Activated CD4-positive, alpha-beta T cell treated with anti-CD3 and anti-CD28 coated beads for 36 hours (primary cell): ENCODE measurements at regions not wholly inside any gene's neighbourhood (a gene's known extent, or its start where the extent isn't known, plus 50 kb on each side); places are given as distances from the start of the nearest gene placed in this dataset.
A peak's percentile ranks its signal among the peaks of the same experiment; 100 is the strongest.
"Not testable (repeated sequence)": the region's sequence is repeated elsewhere in the genome, so short reads cannot be mapped to it uniquely, and the experiment has no call there.

Source experiments
- ATAC-seq: fragments of 200-7000 bp; cut with Tn5 transposase; one replicate; pipeline ENCODE4 v1.10.0; 2021; ENCODE audit warnings: mild to moderate bottlenecking, moderate library complexity
- CTCF ChIA-PET: fragments of 350-600 bp; sonication (Branson Sonifier 250); formaldehyde crosslinking; loops from one replicate; lab custom pipeline; 2021; ENCODE audit warnings: antibody characterized with exemption; lab: Charles Lee
- POLR2A ChIA-PET: fragments of 350-600 bp; sonication (Branson Sonifier 250); formaldehyde crosslinking; loops from one replicate; lab custom pipeline; 2021; ENCODE audit warnings: antibody characterized with exemption, inconsistent platforms; lab: Charles Lee
- DNase-seq: peaks from one replicate; pipeline ENCODE4 v3.0.0-alpha.2; 2020
- H3K27ac Mint-ChIP-seq: one replicate; pipeline ENCODE4 v1.8.0; 2021; ENCODE audit warnings: mixed read lengths
- H3K27me3 Mint-ChIP-seq: one replicate; pipeline ENCODE4 v1.8.0; 2021; ENCODE audit warnings: mixed read lengths
- H3K36me3 Mint-ChIP-seq: one replicate; pipeline ENCODE4 v1.8.0; 2021; ENCODE audit warnings: low read depth, mixed read lengths
- H3K4me1 Mint-ChIP-seq: one replicate; pipeline ENCODE4 v1.8.0; 2021; ENCODE audit warnings: mixed read lengths
- H3K4me3 Mint-ChIP-seq: one replicate; pipeline ENCODE4 v1.8.0; 2021; ENCODE audit warnings: mild to moderate bottlenecking, moderate library complexity, mixed read lengths
- H3K9me3 Mint-ChIP-seq: one replicate; pipeline ENCODE4 v1.8.0; 2021; ENCODE audit warnings: low read depth, mixed read lengths
- intact Hi-C, 2 experiments: fragments of 100-400 bp; cut with DNase I in 1 of 2; cut with micrococcal nuclease in 1 of 2; formaldehyde crosslinking; loops; one replicate each; pipeline versions ENCODE4 v1.14.2 to v1.15.1; 2022 to 2024; cut with DNase I, micrococcal nuclease

- no peaks in the 10 kb centered on the region for H3K36me3 Mint-ChIP-seq
- ChIA-PET POLR2A (no interaction called here), CTCF (no interaction called here)
- no peak for ATAC-seq
- H3K27ac Mint-ChIP-seq, result no peak overlapping the region
- intact Hi-C loops, result no loop called here
- H3K9me3 Mint-ChIP-seq, result no peaks in the 10 kb centered on the region
- H3K27me3 Mint-ChIP-seq, result peaks cover 12% of the 10 kb centered on the region
- no peak for DNase-seq
- H3K4me1 Mint-ChIP-seq, result peaks cover 6% of the 10 kb centered on the region
- no peak overlapping the region for H3K4me3 Mint-ChIP-seq
Observed at GRCh38 chr2:11077411-11077810, 77.9 kb upstream of the SLC66A3 start.

- Mint-ChIP-seq H3K27ac (no peak overlapping the region), H3K27me3 (peaks cover 3% of the 10 kb centered on the region)
- intact Hi-C loops, result no loop called here
Observed at GRCh38 chr2:11079136-11079824, 76.0 kb upstream of the SLC66A3 start.

DNA sequence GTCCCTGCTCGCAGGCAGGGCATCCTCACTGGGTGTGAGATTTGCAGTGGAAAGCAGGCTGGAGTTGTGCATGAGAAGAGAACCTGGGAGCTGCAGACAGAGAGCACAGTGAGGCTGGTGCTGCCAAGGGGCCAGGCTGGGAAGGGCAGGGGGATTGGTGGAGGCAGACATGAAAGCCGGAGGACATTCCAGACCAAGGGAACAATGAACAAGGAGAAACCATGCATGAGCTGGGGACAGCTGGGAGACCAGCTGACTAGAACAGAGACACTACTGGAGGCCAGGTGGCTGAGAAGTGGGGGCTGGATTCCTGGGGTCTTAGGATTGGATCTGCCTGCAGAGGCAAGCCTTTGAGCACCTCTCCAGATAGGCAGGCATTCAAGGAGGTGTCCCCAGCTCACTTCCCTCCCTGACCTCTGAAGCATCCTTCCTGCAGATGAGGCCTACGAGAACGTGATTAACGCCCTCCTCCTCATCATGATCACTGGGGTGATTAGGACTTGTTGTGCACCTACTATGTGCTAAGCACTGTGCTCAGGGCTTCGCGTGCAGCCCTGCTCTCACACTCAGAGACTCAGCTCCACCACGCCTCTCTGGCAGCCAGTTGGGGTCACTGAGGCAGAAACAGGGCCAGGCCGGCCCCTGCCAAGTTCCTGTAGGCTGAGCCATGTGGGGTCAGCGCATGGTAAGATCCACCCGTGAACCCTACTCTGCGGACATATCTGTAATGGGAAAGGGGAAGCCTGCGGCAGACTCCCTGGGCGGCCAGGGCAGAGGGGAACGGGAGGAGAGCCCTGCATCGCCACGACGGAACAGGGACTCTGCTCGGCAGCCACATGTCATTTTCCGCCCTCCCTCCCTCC is 74.8 kb upstream of the SLC66A3 start:
- Mint-ChIP-seq H3K27ac (no peak overlapping the region), H3K36me3 (no peaks in the 10 kb centered on the region), H3K4me3 (no peak overlapping the region), H3K27me3 (peaks cover 3% of the 10 kb centered on the region), H3K4me1 (no peaks in the 10 kb centered on the region), H3K9me3 (no peaks in the 10 kb centered on the region)
- ATAC-seq, result no peak
- intact Hi-C loops, result no loop called here
- no peak for DNase-seq
- POLR2A ChIA-PET, result no interaction called here
- CTCF ChIA-PET, result interaction anchor here (0.8 to 1.5 kb wide), 2 partner anchors 10 to 27 kb away, joined by 3 to 4 read pairs; no protein-coding TSS in a partner anchor

More at GRCh38 chr2:11079136-11079824, 76.0 kb upstream of the SLC66A3 start:
- DNase-seq (no peak), ATAC-seq (no peak)
- Mint-ChIP-seq H3K9me3 (no peaks in the 10 kb centered on the region), H3K36me3 (no peaks in the 10 kb centered on the region), H3K4me1 (no peaks in the 10 kb centered on the region), H3K4me3 (no peak overlapping the region)
- ChIA-PET CTCF (no interaction called here), POLR2A (no interaction called here)

DNA sequence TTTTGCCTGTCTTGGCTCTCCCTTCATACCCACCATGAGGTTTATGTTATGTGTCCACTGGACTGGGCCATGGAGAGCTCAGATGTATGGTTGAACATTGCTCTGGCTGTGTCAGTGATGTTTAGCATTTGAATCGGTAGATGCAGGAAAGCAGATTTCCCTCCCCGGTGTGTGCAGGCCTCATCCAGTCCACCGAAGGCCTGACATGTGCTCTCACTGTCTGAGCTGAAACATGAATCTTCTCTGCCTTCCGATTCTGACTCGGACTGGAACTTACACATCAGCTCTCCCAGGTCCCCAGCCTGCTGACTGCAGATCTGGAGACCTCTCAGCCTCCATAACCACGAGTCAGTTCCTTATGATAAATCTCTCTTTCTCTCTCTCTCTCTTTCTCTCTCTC is 72.4 kb upstream of the SLC66A3 start:
- Mint-ChIP-seq H3K4me3 (no peak overlapping the region), H3K4me1 (no peaks in the 10 kb centered on the region), H3K27me3 (peaks cover 1% of the 10 kb centered on the region), H3K36me3 (no peaks in the 10 kb centered on the region), H3K27ac (no peak overlapping the region), H3K9me3 (no peaks in the 10 kb centered on the region)
- ATAC-seq (peak; percentile 51), DNase-seq (no peak)
- ChIA-PET CTCF (interaction anchor here (1.1 kb wide), 1 partner anchor 127 kb away, joined by 3 read pairs; no protein-coding TSS in a partner anchor), POLR2A (no interaction called here)
- intact Hi-C loops, result no loop called here

- ATAC-seq, H3K27me3 Mint-ChIP-seq, H3K27ac Mint-ChIP-seq, DNase-seq, intact Hi-C loops, H3K36me3 Mint-ChIP-seq, H3K9me3 Mint-ChIP-seq, H3K4me1 Mint-ChIP-seq, H3K4me3 Mint-ChIP-seq, POLR2A ChIA-PET, CTCF ChIA-PET: not testable (repeated sequence)
Observed at GRCh38 chr2:11088821-11089220, 66.4 kb upstream of the SLC66A3 start.

DNA sequence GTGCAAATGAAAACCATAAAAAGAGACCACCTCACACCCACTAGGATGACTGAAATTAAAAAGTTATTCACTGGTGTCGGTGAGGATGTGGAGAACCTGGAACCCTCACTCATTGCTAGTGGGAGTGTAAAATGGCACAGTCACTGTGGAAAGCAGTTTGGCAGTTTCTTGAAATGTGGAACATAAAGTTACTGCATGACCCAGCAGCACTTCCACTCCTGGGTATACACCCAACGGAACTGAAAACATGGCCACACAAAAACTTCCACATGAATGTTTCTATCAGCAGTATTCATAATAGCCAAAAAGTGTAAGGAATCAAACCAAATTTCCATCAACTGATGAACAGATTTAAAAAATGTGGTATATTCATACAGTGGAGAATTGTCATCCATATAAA is 65.1 kb upstream of the SLC66A3 start:
- no peak overlapping the region for H3K4me3 Mint-ChIP-seq
- H3K27ac Mint-ChIP-seq, result no peak overlapping the region
- ChIA-PET CTCF (interaction anchor here (0.6 kb wide), 1 partner anchor 1901 kb away, joined by 5 read pairs; no protein-coding TSS in a partner anchor), POLR2A (no interaction called here)
- ATAC-seq (peak; percentile 57), DNase-seq (no peak)
- H3K27me3 Mint-ChIP-seq, result peaks cover 1% of the 10 kb centered on the region
- intact Hi-C loops, result no loop called here
- H3K36me3 Mint-ChIP-seq, result no peaks in the 10 kb centered on the region
- H3K9me3 Mint-ChIP-seq, result no peaks in the 10 kb centered on the region
- H3K4me1 Mint-ChIP-seq, result no peaks in the 10 kb centered on the region

DNA sequence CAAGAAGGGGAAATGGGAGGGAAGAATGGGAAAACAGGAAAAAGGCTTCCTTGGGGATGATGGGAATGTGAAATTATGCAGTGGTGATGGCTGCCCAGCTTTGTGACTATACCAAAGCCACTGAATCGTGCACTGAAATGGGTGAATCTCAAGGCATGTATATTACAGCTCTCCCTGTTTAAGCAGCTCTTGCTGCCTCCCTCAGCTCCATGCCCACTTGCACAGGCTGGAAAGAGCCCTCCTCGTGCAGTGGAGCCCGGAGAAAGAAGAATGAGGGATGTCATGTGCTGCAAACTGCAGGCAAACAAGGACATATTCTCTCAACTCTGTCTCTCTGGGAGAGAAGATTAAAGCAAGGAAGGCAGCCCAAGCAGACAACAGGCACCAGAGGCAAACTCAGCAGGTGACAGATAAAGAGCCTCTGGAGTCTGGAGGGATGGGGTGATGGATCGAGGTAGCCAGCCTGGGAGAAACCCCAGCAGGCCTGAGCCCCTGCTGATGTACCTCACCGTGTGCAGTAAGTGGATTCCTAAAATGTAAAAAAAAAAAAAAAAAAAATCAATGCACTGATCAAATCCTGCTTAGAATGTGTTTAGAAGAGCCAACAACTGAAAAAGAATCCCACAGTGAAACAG is 62.4 kb upstream of the SLC66A3 start:
- POLR2A ChIA-PET, result no interaction called here

DNA sequence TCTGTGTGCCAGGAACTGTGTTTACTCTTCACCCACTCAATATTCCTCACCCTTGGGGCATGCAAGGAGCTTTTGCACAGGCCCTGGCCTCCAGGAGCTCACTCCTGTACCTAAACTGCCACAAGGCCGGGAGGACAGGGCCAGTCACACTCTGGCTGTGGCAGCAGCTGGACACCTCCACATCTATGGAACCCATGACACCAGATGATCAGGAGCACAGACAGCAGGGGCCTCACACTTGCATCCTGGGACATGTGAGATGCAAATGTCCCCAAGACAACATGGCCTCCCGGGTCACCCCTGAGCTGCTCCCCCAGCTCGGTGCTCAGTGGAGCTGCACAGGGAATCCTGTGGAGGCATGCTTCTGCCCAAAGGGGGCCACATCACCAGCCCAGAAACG is 61.8 kb upstream of the SLC66A3 start:
- ATAC-seq, result no peak
- H3K9me3 Mint-ChIP-seq, result no peaks in the 10 kb centered on the region
- no peaks in the 10 kb centered on the region for H3K36me3 Mint-ChIP-seq
- H3K4me1 Mint-ChIP-seq, result no peaks in the 10 kb centered on the region
- no peak overlapping the region for H3K27ac Mint-ChIP-seq
- peaks cover under 1% of the 10 kb centered on the region for H3K27me3 Mint-ChIP-seq
- intact Hi-C loops, result no loop called here
- ChIA-PET CTCF (interaction anchor here (1.0 to 1.4 kb wide), 2 partner anchors 26 to 263 kb away, joined by 3 read pairs; no protein-coding TSS in a partner anchor), POLR2A (no interaction called here)
- DNase-seq, result no peak
- no peak overlapping the region for H3K4me3 Mint-ChIP-seq

More for the DNA sequence above, 62.4 kb upstream of the SLC66A3 start:
- no peaks in the 10 kb centered on the region for H3K9me3 Mint-ChIP-seq
- no peaks in the 10 kb centered on the region for H3K36me3 Mint-ChIP-seq
- ATAC-seq (peak; percentile 33), DNase-seq (no peak)
- peaks cover 1% of the 10 kb centered on the region for H3K27me3 Mint-ChIP-seq
- no peaks in the 10 kb centered on the region for H3K4me1 Mint-ChIP-seq
- intact Hi-C loops, result no loop called here
- H3K4me3 Mint-ChIP-seq, result no peak overlapping the region
- CTCF ChIA-PET, result interaction anchor here (1.4 kb wide), 1 partner anchor 27 kb away, joined by 3 read pairs; no protein-coding TSS in a partner anchor
- no peak overlapping the region for H3K27ac Mint-ChIP-seq

DNA sequence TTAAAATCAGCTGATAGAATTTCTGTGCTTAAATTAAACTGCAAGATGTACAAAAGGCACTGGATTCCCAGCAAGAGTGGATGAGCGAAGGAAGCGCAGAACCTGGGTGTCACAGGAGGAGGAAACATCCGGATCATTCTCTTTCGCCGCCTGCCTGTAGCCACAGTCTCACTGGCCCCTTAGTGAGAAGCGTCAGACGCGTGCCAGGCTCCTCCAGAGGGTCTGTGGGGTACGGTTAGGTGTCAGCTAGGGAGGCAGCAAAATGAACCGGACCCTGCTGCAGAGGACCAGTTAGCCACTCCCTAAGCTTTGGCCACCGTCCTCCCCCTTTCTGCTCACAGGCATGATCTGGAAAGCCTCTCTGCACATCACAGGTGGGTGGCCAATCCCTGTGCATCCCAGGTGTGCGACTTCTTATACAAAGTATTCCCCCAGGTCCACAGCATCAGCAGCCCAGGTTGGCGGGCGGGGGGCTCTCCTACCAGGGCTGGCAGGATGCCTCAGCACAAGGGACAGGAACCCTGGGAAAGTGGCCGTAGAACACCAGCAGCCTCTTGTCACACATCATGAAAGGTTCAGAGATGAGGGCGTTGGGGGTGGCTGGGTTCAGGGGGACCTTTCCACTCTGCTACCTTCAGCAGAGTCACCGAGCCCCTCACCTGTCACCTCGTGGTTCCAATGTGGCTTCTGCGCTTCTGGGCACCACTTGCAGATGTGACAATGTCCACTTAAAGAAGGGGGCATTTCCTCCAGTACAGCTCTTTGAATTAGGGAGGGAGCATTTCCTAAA is 61.1 kb upstream of the SLC66A3 start:
- Mint-ChIP-seq H3K4me3 (no peak overlapping the region), H3K4me1 (no peaks in the 10 kb centered on the region), H3K36me3 (no peaks in the 10 kb centered on the region), H3K27ac (no peak overlapping the region), H3K9me3 (no peaks in the 10 kb centered on the region), H3K27me3 (peaks cover under 1% of the 10 kb centered on the region)
- ChIA-PET POLR2A (no interaction called here), CTCF (interaction anchor here (0.5 to 1.0 kb wide), 4 partner anchors 15 to 264 kb away, joined by 3 read pairs; partner anchors contain the start of gene SLC66A3)
- DNase-seq (no peak), ATAC-seq (no peak)
- intact Hi-C loops, result no loop called here

DNA sequence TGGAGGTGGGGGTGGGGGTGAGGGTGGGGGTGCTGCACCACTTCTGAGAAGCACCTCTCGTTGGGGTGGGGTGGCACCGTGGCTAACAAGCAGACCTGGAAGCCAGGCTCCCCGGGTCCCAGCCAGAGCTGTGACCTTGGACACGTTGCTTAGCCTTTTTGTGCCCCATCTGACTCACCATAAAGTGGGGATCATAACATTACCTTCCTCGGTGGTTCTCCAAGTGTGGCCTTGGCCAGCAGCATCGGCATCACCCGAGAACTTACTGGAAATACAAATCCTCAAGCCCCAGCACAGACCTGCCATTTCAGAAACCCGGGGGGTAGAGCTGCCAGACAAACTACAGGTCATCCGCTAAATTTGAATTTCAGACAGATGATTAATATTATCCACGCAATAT is 58.7 kb upstream of the SLC66A3 start:
- H3K4me3 Mint-ChIP-seq, result no peak overlapping the region
- DNase-seq (no peak), ATAC-seq (no peak)
- H3K27ac Mint-ChIP-seq, result no peak overlapping the region
- intact Hi-C loops, result no loop called here
- ChIA-PET POLR2A (no interaction called here), CTCF (no interaction called here)
- no peaks in the 10 kb centered on the region for H3K36me3 Mint-ChIP-seq
- peaks cover 6% of the 10 kb centered on the region for H3K27me3 Mint-ChIP-seq
- no peaks in the 10 kb centered on the region for H3K4me1 Mint-ChIP-seq
- H3K9me3 Mint-ChIP-seq, result no peaks in the 10 kb centered on the region
